Osteoblast (primary cell): ENCODE measurements at regions not wholly inside any gene's neighbourhood (a gene's known extent, or its start where the extent isn't known, plus 50 kb on each side); places are given as distances from the start of the nearest gene placed in this dataset.

Experiments used
- DNase-seq: peaks from one replicate; pipeline ENCODE4 v3.0.0; 2011; ENCODE audit warnings: low spot score, mixed read lengths; ENCODE audit not compliant: insufficient read length; ENCODE audit errors: missing footprints
- H2AFZ ChIP-seq: 2 replicates; pipeline ENCODE4 v1.6.0; 2011; ENCODE audit warnings: mild to moderate bottlenecking, low read length
- H3K27ac ChIP-seq: 2 replicates; pipeline ENCODE4 v1.5.1; 2011; ENCODE audit warnings: mild to moderate bottlenecking, low read depth, low read length, moderate library complexity
- H3K27me3 ChIP-seq: 2 replicates; pipeline ENCODE4 v1.6.0; 2012; ENCODE audit warnings: mild to moderate bottlenecking, control low read depth, inconsistent platforms, low read length, moderate library complexity; ENCODE audit not compliant: insufficient read depth
- H3K36me3 ChIP-seq: 2 replicates; pipeline ENCODE4 v1.5.1; 2011; ENCODE audit warnings: mild to moderate bottlenecking, low read length, control low read depth, moderate library complexity; ENCODE audit not compliant: insufficient read depth
- H3K4me1 ChIP-seq: 2 replicates; pipeline ENCODE4 v1.5.1; 2011; ENCODE audit warnings: mild to moderate bottlenecking, low read length, control low read depth, moderate library complexity; ENCODE audit not compliant: insufficient read depth
- H3K4me2 ChIP-seq: 2 replicates; pipeline ENCODE4 v1.6.0; 2011; ENCODE audit warnings: mild to moderate bottlenecking, low read length; ENCODE audit not compliant: insufficient read depth
- H3K4me3 ChIP-seq: fragments of 200-600 bp; sonication (generic); 3 replicates; pipeline ENCODE4 v1.5.1; 2012; ENCODE audit warnings: mild to moderate bottlenecking, low read length, inconsistent platforms; ENCODE audit not compliant: insufficient read depth
- H3K79me2 ChIP-seq: 2 replicates; pipeline ENCODE4 v1.6.0; 2012; ENCODE audit warnings: mild to moderate bottlenecking, low read length, control low read depth, inconsistent platforms; ENCODE audit not compliant: insufficient read depth
- H3K9me3 ChIP-seq: 2 replicates; pipeline ENCODE4 v1.5.1; 2011; ENCODE audit warnings: low read depth, low read length, control low read depth
- H4K20me1 ChIP-seq: 2 replicates; pipeline ENCODE4 v1.6.0; 2012; ENCODE audit warnings: mild to moderate bottlenecking, low read length, control low read depth; ENCODE audit not compliant: insufficient read depth
- CTCF ChIP-seq: IDR thresholded peaks from 2 replicates; pipeline ENCODE4 v1.5.1; 2011; ENCODE audit warnings: mild to moderate bottlenecking, low read depth, low read length, moderate library complexity; ENCODE audit errors: extremely low read depth

- H3K79me2 ChIP-seq: no peaks in the 10 kb centered on the region
- no peaks in the 10 kb centered on the region for H3K9me3 ChIP-seq
- H4K20me1 ChIP-seq: no peaks in the 10 kb centered on the region
- H3K27ac ChIP-seq: no peak overlapping the region
- H3K4me1 ChIP-seq: no peaks in the 10 kb centered on the region
- no peak overlapping the region for H2AFZ ChIP-seq
- no peak overlapping the region for H3K4me3 ChIP-seq
- no peaks in the 10 kb centered on the region for H3K36me3 ChIP-seq
- DNase-seq: no peak
- H3K27me3 ChIP-seq: no peaks in the 10 kb centered on the region
- H3K4me2 ChIP-seq: no peak overlapping the region
- TF ChIP-seq CTCF: no peak
Measured at GRCh38 chr10:83037653-83038052, 1101.7 kb upstream of the GHITM start.

GRCh38 chr10:83038631-83039030 is 1100.7 kb upstream of the GHITM start:
- H3K4me3 ChIP-seq: no peak overlapping the region
- H3K4me1 ChIP-seq: no peaks in the 10 kb centered on the region
- H3K9me3 ChIP-seq: no peaks in the 10 kb centered on the region
- H3K79me2 ChIP-seq: no peaks in the 10 kb centered on the region
- no peaks in the 10 kb centered on the region for H3K27me3 ChIP-seq
- no peaks in the 10 kb centered on the region for H3K36me3 ChIP-seq
- TF ChIP-seq CTCF: no peak
- no peak overlapping the region for H3K4me2 ChIP-seq
- no peaks in the 10 kb centered on the region for H4K20me1 ChIP-seq
- no peak overlapping the region for H2AFZ ChIP-seq
- H3K27ac ChIP-seq: no peak overlapping the region
- no peak for DNase-seq

- TF ChIP-seq CTCF: no peak
Measured at GRCh38 chr10:83045731-83046130, 1093.6 kb upstream of the GHITM start.

GRCh38 chr10:83050815-83051214 is 1088.5 kb upstream of the GHITM start:
- Histone ChIP-seq H2AFZ (no peak overlapping the region), H3K4me3 (no peak overlapping the region), H3K4me1 (no peaks in the 10 kb centered on the region), H3K79me2 (no peaks in the 10 kb centered on the region), H3K9me3 (no peaks in the 10 kb centered on the region), H3K27me3 (no peaks in the 10 kb centered on the region), H4K20me1 (no peaks in the 10 kb centered on the region), H3K4me2 (no peak overlapping the region), H3K36me3 (no peaks in the 10 kb centered on the region), H3K27ac (no peak overlapping the region)
- no peak for TF ChIP-seq CTCF
- no peak for DNase-seq

More at GRCh38 chr10:83045731-83046130, 1093.6 kb upstream of the GHITM start:
- Histone ChIP-seq H3K4me1 (no peaks in the 10 kb centered on the region), H2AFZ (no peak overlapping the region), H3K4me2 (no peak overlapping the region), H4K20me1 (no peaks in the 10 kb centered on the region), H3K27me3 (no peaks in the 10 kb centered on the region), H3K27ac (no peak overlapping the region), H3K79me2 (no peaks in the 10 kb centered on the region), H3K4me3 (no peak overlapping the region), H3K9me3 (no peaks in the 10 kb centered on the region), H3K36me3 (no peaks in the 10 kb centered on the region)
- no peak for DNase-seq
